ENCODE measurements at regions not wholly inside any gene's neighbourhood (a gene's known extent, or its start where the extent isn't known, plus 50 kb on each side); places are given as distances from the start of the nearest gene placed in this dataset.
"Not testable (repeated sequence)": the region's sequence is repeated elsewhere in the genome, so short reads cannot be mapped to it uniquely, and the experiment has no call there.

DNA sequence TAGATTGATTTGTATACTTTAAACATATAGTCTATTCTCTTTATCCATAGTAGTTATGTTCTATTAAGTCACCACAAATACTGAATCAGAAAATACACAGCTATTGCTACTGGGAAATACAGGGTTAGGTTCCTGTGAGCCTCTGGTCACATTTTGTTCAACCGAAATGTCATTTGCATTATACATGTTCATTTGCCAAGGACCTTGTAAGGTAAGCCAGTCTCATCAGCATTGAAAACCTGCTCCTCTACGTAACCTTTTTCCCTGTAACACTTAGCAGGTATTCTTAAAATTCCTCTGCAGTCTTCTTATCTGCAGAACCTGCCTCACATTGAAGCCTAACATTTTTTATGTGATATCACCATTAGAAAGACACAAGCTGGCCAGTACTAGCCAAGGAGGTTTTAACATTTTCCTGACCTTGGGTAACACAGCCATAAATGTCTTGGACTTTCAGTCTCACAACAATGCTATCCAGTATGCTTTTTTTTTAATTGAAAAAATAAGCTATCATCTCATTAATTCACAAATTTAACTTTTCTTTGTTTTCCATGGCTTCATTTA lies 765.7 kb upstream of the IGFBP7 start:
- no peak for DNase-seq (ENCODE audit: low spot score)

- no peak for DNase-seq (ENCODE audit: low spot score)
Observed at GRCh38 chr4:57866468-57867171, 756.4 kb upstream of the IGFBP7 start.

DNA sequence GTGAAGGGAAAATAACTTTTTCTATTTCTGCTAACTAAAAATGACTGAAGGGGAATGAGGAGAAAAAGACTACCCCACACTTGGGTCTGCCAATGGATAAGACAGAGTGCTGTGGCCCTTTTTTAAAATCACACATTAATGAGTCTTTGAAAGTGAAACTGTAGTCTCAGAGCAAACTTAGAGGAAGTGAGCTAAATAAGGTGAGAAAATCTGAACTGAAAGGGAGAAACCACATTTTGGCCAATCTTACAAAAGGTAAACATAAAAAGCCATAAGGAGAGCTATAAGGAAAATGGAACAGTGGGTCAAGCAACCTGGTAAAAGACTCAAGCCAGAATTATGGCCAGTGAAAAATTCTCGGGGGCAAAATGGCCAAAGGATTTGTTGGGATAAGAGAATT lies 755.1 kb upstream of the IGFBP7 start:
- DNase-seq (ENCODE audit: low spot score): no peak

GRCh38 chr4:57854748-57855147 lies 744.6 kb upstream of the IGFBP7 start:
- no peak for DNase-seq (ENCODE audit: low spot score)

GRCh38 chr4:57850141-57850540 lies 740.0 kb upstream of the IGFBP7 start:
- no peak for DNase-seq (ENCODE audit: low spot score)

- no peak for DNase-seq (ENCODE audit: low spot score)
Observed at GRCh38 chr4:57832083-57832482, 721.9 kb upstream of the IGFBP7 start.

DNA sequence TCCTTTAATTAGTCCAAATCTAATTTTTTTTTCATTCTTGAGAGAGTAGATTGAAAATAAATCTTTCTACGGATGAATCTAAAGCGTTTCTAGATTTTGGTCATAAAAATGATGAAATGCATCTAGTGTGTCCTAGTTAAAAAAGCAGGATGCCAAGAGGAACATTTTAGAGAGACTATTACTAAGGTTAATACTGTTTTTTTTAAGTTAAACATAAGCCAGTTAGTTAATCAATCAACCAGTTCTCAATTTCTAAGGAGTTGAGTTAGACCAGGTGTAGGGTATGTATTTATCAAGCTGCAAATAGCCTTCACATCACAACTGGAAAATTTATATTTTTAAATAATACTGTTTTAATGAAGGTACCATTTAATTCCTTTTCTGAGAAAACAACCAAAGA lies 679.5 kb upstream of the IGFBP7 start:
- DNase-seq (ENCODE audit: low spot score): no peak

GRCh38 chr4:57777876-57778275 lies 667.7 kb upstream of the IGFBP7 start:
- no peak for DNase-seq (ENCODE audit: low spot score)

GRCh38 chr4:57774681-57775080 lies 664.5 kb upstream of the IGFBP7 start:
- DNase-seq (ENCODE audit: low spot score): no peak

DNA sequence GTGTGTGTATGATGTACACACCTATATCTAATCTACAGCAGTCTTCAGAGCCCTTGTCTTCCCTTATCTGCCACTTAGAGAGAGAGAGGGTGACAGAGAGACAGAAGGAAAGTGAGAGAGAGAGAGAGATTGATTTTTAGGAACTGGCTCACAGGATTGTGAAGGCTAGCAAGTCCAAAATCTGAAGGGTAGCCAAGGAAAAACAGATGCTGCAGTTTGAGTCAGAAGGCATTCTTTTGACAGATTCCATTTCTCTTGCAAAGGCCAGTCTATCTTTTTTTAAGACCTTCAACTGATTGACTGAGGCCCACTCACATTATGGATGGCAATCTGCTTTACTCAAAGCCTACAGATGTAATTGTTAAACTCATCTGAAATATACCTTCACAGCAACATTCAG lies 664.0 kb upstream of the IGFBP7 start:
- no peak for DNase-seq (ENCODE audit: low spot score)

DNA sequence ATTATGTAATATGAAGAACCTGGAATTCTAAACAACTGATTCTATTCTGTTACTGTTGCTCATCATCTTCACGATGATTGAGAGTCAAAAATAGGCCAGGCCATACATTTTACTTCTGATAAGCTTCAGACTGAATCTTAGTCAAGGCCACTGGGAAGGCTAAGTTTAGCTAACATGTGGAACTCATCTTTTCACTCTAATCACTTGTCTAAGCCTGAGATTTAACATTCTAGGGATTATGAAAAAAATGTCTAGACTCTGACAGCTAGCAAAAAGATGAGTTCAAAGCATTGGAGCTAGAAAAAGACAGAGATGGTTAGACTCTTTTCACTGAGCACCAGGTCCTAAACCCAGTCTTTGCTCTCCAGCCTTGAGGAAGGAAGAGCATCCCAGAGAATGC lies 656.2 kb upstream of the IGFBP7 start:
- DNase-seq (ENCODE audit: low spot score): no peak

DNA sequence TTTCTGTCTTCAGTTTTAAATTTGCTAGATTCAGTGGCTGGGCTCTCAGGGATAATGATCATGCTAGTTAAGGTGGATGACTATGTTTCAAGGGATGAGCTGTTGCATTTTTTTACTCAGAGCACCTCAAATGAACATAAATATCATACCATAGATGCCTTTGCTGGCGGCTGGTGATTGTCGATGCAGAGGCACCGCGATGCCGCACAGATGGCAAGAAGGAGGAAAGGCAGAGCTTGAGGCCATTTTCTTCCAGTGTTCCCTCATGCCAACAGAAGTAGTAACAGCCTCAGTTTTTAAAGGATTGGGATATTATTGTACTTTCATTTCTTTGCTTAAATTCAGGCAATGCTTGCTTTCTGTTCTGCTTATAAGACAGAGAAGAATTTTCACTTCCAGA lies 654.7 kb upstream of the IGFBP7 start:
- DNase-seq (ENCODE audit: low spot score): no peak

- no peak for DNase-seq (ENCODE audit: low spot score)
Observed at GRCh38 chr4:57763070-57763469, 652.9 kb upstream of the IGFBP7 start.

DNA sequence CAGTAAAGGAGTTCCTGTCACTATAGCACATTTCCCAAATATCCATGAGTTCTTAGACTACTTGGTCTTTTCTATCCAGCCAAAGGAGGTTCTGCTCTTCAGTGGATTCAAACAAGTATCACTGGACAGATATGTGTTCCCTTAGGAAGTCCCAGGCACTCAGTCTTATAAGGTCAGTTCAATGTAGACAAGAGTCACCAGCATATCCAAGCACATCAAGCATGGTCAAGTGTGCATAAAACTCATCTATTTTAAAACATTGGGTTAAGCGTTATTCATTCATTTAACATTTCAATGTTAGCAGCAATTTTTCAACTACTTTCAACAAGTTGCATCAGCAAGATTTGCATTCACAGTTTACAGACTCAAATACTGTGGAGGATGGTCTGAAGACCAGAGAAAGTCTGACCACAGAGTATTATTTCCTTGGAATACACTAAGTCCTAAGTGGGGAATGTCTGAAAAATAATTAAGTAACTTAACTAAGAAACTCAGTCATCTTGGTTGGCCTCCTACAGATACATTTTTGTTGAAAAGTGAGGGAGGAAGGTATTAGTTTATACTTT lies 630.5 kb upstream of the IGFBP7 start:
- DNase-seq (ENCODE audit: low spot score): no peak

GRCh38 chr4:57736781-57737180 lies 626.6 kb upstream of the IGFBP7 start:
- DNase-seq (ENCODE audit: low spot score): no peak

- DNase-seq (ENCODE audit: low spot score): no peak
Observed at GRCh38 chr4:57734104-57734670, 624.0 kb upstream of the IGFBP7 start.

DNA sequence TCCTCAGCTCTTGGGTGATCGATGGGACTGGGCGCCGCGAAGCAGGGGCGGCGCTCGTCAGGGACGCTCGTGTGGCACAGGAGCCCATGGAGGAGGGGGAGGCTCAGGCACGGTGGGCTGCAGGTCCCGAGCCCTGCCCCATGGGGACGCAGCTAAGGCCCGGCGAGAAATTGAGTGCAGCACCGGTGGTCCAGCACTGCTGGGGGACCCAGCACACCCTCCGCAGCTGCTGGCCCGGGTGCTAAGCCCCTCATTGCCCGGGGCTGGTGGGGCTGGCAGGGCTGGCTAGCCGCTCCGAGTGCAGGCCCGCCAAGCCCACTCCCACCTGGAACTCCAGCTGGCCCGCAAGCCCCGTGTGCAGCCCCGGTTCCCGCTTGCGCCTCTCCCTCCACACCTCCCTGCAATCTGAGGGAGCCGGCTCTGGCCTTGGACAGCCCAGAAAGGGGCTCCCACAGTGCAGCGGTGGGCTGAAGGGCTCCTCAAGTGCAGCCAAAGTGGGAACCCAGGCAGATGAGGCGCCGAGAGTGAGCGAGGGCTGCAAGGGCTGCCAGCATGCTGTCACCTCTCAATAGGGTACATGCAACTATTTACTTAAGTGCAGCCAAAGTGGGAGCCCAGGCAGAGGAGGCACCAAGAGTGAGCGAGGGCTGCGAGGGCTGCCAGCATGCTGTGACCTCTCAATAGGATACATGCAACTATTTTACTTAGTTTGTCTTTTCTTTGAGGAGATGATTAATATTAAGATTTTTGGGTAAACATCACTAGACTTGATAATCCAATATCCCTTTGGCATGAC lies 619.8 kb upstream of the IGFBP7 start:
- not testable (repeated sequence) for DNase-seq (ENCODE audit: low spot score)

DNA sequence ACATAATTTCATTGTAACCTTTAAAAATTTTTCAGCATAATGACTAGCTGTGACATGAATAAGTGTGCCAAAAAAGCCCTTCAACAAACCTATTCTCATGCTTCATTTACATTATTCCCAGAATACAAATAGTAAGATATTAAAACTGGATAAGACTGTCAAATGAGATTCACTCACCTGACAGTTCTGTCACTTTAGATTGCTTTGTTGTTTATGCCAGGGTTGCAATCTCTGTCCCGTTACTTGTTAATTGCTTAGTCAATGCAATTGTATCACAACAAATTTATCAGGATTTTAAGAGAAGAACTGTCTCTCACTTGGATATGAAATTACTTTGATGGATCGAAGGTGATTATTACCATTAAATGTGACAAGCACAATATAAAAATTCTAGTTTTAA lies 616.0 kb upstream of the IGFBP7 start:
- no peak for DNase-seq (ENCODE audit: low spot score)

GRCh38 chr4:57719456-57719855 lies 609.3 kb upstream of the IGFBP7 start:
- DNase-seq (ENCODE audit: low spot score): no peak

DNA sequence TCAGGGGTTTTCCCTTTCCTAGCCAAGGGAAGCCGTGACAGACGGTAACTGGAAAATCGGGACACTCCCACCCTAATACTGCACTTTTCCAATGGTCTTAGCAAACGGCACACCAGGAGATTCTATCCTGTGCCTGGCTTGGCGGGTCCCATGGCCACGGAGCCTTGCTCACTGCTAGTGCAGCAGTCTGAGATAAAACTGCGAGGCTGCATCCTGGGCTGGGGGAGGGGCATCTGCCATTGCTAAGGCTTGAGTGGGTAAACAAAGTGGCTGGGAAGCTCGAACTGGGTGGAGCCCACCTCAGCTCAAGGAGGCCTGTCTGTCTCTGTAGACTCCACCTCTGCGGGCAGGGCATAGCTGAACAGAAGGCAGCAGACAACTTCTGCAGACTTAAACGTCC lies 604.1 kb upstream of the IGFBP7 start:
- DNase-seq (ENCODE audit: low spot score): not testable (repeated sequence)

DNA sequence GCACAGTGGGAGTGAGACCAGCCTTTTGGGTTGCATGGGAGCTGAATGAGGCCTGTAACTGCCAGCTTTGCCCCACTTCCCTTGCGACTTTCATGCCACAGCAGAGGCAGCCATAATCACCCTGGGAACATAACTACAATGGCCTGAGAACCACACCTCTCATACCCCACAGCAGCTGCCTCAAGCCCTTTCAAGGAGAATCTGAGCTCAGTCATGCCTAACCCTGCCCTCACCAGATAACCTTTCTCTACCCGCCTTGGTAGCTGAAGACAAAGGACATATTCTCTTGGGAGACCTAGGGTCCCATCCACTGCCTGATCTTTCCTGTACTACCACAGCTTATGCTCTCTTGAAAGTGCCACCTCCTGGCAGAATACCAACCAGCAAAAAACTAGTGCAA lies 599.9 kb upstream of the IGFBP7 start:
- DNase-seq (ENCODE audit: low spot score): no peak

- DNase-seq (ENCODE audit: low spot score): no peak
Observed at GRCh38 chr4:57691370-57691769, 581.2 kb upstream of the IGFBP7 start.

All from hepatic stellate cell (primary cell).